ENCODE measurements at regions not wholly inside any gene's neighbourhood (a gene's known extent, or its start where the extent isn't known, plus 50 kb on each side); places are given as distances from the start of the nearest gene placed in this dataset.

DNA sequence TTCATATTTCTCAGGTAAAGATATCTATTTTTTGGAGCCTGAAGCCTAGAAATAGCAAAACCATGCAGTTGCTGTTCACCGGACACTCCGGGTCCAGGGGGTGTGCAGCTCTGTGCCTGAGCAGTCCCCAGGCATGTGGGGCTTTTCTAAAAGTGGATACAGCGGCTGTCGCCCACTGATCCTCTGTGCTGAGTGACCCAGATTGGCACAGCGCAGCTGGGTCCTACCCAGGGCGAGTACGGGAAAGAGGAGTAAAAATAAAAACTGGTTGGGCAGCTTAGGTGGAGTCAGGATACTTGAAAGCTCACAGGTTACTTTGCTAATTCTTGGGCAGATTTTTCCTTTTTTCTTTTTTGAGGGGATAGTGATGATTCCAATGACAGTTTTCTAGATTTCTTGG lies 118.8 kb downstream of the UCHL1 start:
- Histone ChIP-seq H3K56ac (ENCODE audit: insufficient read length, low read depth, low read length) (no peak overlapping the region), H4K5ac (ENCODE audit: insufficient read length, low read depth, low read length) (no peak overlapping the region), H3K23me2 (ENCODE audit: insufficient read length, low read depth, low read length, poor library complexity, severe bottlenecking) (no peaks in the 10 kb centered on the region), H4K8ac (replicated peaks; ENCODE audit: insufficient read length, low read depth, low read length) (no peak overlapping the region), H2AFZ (ENCODE audit: low read length) (no peak overlapping the region), H2BK5ac (ENCODE audit: insufficient read length, low read length) (no peak overlapping the region), H3K4ac (ENCODE audit: low read depth, low read length) (no peak overlapping the region), H3K79me2 (ENCODE audit: insufficient read depth, low read length) (no peaks in the 10 kb centered on the region), H3K23ac (ENCODE audit: insufficient read length, low read depth, low read length) (no peak overlapping the region), H3K27me3 (ENCODE audit: insufficient read depth, low read length) (no peaks in the 10 kb centered on the region), H2BK20ac (ENCODE audit: low read depth, low read length, poor library complexity, severe bottlenecking) (no peak overlapping the region), H3K9me3 (ENCODE audit: control insufficient read depth, low read depth, low read length) (no peaks in the 10 kb centered on the region), H2AK5ac (ENCODE audit: insufficient read length, low read length) (no peak overlapping the region), H2BK15ac (ENCODE audit: low read depth, low read length) (no peak overlapping the region), H4K20me1 (ENCODE audit: control insufficient read depth, insufficient read depth, insufficient read length) (no peaks in the 10 kb centered on the region), H3K79me1 (ENCODE audit: insufficient read depth, low read depth, low read length, poor library complexity, severe bottlenecking) (no peaks in the 10 kb centered on the region), H3K4me2 (ENCODE audit: insufficient read depth, insufficient read length, low read length) (no peak overlapping the region), H2BK120ac (ENCODE audit: low read depth, low read length, poor library complexity, severe bottlenecking) (no peak overlapping the region), H3K18ac (ENCODE audit: insufficient read length, low read depth, low read length) (no peak overlapping the region), H2BK12ac (ENCODE audit: insufficient read length, low read depth, low read length) (no peak overlapping the region), H3K9ac (ENCODE audit: extremely low read depth, insufficient read length, low read length) (no peak overlapping the region), H3K27ac (ENCODE audit: insufficient read length, low read depth, low read length) (no peak overlapping the region), H3K4me1 (ENCODE audit: insufficient read depth, low read length) (no peaks in the 10 kb centered on the region; the same call in 1 of the 2 replicates), H3T11ph (ENCODE audit: low read length) (no peak overlapping the region), H4K91ac (ENCODE audit: insufficient read length, low read depth, low read length) (no peak overlapping the region), H3K14ac (ENCODE audit: insufficient read depth, low read length) (no peak overlapping the region)
- Mint-ChIP-seq H3K4me3 (no peak overlapping the region), H3K9me3 (peaks cover 8 to 10% of the 10 kb centered on the region in 2 experiments; a peak in 4 of 5 replicates), H3K27me3 (ENCODE audit: low read depth) (peaks cover 30% of the 10 kb centered on the region), H3K36me3 (ENCODE audit: insufficient read depth in 1 of 3, low read depth in 3 of 3) (peaks cover 5 to 11% (median 6%) of the 10 kb centered on the region in 3 experiments; a peak in 5 of 7 replicates), H3K4me1 (0 out of 4 replicates have a peak, but pooled peaks cover 0 to 5% of the 10 kb centered on the region in 2 experiments), H3K27ac (no peak overlapping the region; a peak in 1 of 7 replicates)
- TF ChIP-seq, protein P1, sequence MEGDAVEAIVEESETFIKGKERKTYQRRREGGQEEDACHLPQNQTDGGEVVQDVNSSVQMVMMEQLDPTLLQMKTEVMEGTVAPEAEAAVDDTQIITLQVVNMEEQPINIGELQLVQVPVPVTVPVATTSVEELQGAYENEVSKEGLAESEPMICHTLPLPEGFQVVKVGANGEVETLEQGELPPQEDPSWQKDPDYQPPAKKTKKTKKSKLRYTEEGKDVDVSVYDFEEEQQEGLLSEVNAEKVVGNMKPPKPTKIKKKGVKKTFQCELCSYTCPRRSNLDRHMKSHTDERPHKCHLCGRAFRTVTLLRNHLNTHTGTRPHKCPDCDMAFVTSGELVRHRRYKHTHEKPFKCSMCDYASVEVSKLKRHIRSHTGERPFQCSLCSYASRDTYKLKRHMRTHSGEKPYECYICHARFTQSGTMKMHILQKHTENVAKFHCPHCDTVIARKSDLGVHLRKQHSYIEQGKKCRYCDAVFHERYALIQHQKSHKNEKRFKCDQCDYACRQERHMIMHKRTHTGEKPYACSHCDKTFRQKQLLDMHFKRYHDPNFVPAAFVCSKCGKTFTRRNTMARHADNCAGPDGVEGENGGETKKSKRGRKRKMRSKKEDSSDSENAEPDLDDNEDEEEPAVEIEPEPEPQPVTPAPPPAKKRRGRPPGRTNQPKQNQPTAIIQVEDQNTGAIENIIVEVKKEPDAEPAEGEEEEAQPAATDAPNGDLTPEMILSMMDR (conservative IDR thresholded peaks at IDR 0.05), result no peak
- DNase-seq, result no peak
- no CpG with 5 or more reads among the region's 7 CpGs for WGBS (ENCODE audit: extremely low coverage, insufficient read length, low lambda C conversion rate)
